ENCODE measurements at regions not wholly inside any gene's neighbourhood (a gene's known extent, or its start where the extent isn't known, plus 50 kb on each side); places are given as distances from the start of the nearest gene placed in this dataset.
"Not testable (repeated sequence)": the region's sequence is repeated elsewhere in the genome, so short reads cannot be mapped to it uniquely, and the experiment has no call there.

GRCh38 chr2:44051593-44052347, 56.0 kb upstream of the LRPPRC start:
- no peak for DNase-seq (ENCODE audit: low read depth in 2 of 2)

GRCh38 chr2:44052584-44052983, 56.8 kb upstream of the LRPPRC start:
- no peak for DNase-seq (ENCODE audit: low read depth in 2 of 2)

GRCh38 chr2:44053052-44053451, 57.3 kb upstream of the LRPPRC start:
- no peak for DNase-seq (ENCODE audit: low read depth in 2 of 2)

- DNase-seq (ENCODE audit: low read depth in 2 of 2) = no peak
Observed at GRCh38 chr2:44053456-44053855, 57.7 kb upstream of the LRPPRC start.

- DNase-seq (ENCODE audit: low read depth in 2 of 2) = no peak
Observed at GRCh38 chr2:44055229-44055628, 59.4 kb upstream of the LRPPRC start.

- no peak for DNase-seq (ENCODE audit: low read depth in 2 of 2)
Observed at GRCh38 chr2:44055664-44056063, 59.9 kb upstream of the LRPPRC start.

GRCh38 chr2:44056947-44057346, 61.2 kb upstream of the LRPPRC start:
- DNase-seq (ENCODE audit: low read depth in 2 of 2) = no peak

GRCh38 chr2:44060286-44060685, 64.5 kb upstream of the LRPPRC start:
- DNase-seq (ENCODE audit: low read depth in 2 of 2) = not testable (repeated sequence)

GRCh38 chr2:44060990-44061389, 65.2 kb upstream of the LRPPRC start:
- DNase-seq (ENCODE audit: low read depth in 2 of 2) = no peak

GRCh38 chr2:44061469-44061868, 65.7 kb upstream of the LRPPRC start:
- DNase-seq (ENCODE audit: low read depth in 2 of 2) = no peak

GRCh38 chr2:44061876-44062275, 66.1 kb upstream of the LRPPRC start:
- no peak for DNase-seq (ENCODE audit: low read depth in 2 of 2)

- no peak for DNase-seq (ENCODE audit: low read depth in 2 of 2)
Observed at GRCh38 chr2:44063033-44063432, 67.2 kb upstream of the LRPPRC start.

- DNase-seq (ENCODE audit: low read depth in 2 of 2) = not testable (repeated sequence)
Observed at GRCh38 chr2:44064281-44064680, 68.5 kb upstream of the LRPPRC start.

- not testable (repeated sequence) for DNase-seq (ENCODE audit: low read depth in 2 of 2)
Observed at GRCh38 chr2:44067012-44067790, 71.4 kb upstream of the LRPPRC start.

- not testable (repeated sequence) for DNase-seq (ENCODE audit: low read depth in 2 of 2)
Observed at GRCh38 chr2:44067791-44068181, 72.0 kb upstream of the LRPPRC start.

- no peak for DNase-seq (ENCODE audit: low read depth in 2 of 2)
Observed at GRCh38 chr2:44071454-44072046, 75.8 kb upstream of the LRPPRC start.

GRCh38 chr2:44073667-44074066, 77.9 kb upstream of the LRPPRC start:
- DNase-seq (ENCODE audit: low read depth in 2 of 2) = not testable (repeated sequence)

- not testable (repeated sequence) for DNase-seq (ENCODE audit: low read depth in 2 of 2)
Observed at GRCh38 chr2:44074795-44075194, 79.0 kb upstream of the LRPPRC start.

- DNase-seq (ENCODE audit: low read depth in 2 of 2) = no peak
Observed at GRCh38 chr2:44075541-44075940, 79.8 kb upstream of the LRPPRC start.

- no peak for DNase-seq (ENCODE audit: low read depth in 2 of 2)
Observed at GRCh38 chr2:44077942-44078511, 82.2 kb upstream of the LRPPRC start.

GRCh38 chr2:44079686-44080085, 83.9 kb upstream of the LRPPRC start:
- no peak for DNase-seq (ENCODE audit: low read depth in 2 of 2)

GRCh38 chr2:44083054-44083453, 85.6 kb upstream of the PPM1B start:
- no peak for DNase-seq (ENCODE audit: low read depth in 2 of 2)

Measured in lung microvascular endothelial cell (primary cell).